ENCODE measurements at regions not wholly inside any gene's neighbourhood (a gene's known extent, or its start where the extent isn't known, plus 50 kb on each side); places are given as distances from the start of the nearest gene placed in this dataset.

- Histone ChIP-seq H3K27me3 (no peaks in the 10 kb centered on the region), H3K4me3 (no peak overlapping the region), H3K9me3 (no peaks in the 10 kb centered on the region), H3K36me3 (no peaks in the 10 kb centered on the region), H3K27ac (no peak overlapping the region), H3K4me1 (no peaks in the 10 kb centered on the region)
- intact Hi-C loops (cut with DNase I), result no loop called here
- WGBS, 4 donors, result 66 to 72% (median 70%) methylated on average over 8 of the region's 8 CpGs
- DNase-seq (no peak), ATAC-seq (no peak)
- TF ChIP-seq POLR2A (IDR thresholded peaks at IDR 0.05) (no peak), CTCF (IDR thresholded peaks at IDR 0.05) (no peak)
These were observed 1886.4 kb upstream of the AGA start for GRCh38 chr4:179328627-179329026.

- intact Hi-C loops (cut with DNase I), result no loop called here
- Histone ChIP-seq H3K9me3 (no peaks in the 10 kb centered on the region), H3K4me1 (no peaks in the 10 kb centered on the region), H3K27ac (no peak overlapping the region), H3K27me3 (no peaks in the 10 kb centered on the region), H3K4me3 (no peak overlapping the region), H3K36me3 (no peaks in the 10 kb centered on the region)
- no peak for TF ChIP-seq CTCF (IDR thresholded peaks at IDR 0.05)
- no peak for TF ChIP-seq POLR2A (IDR thresholded peaks at IDR 0.05)
- 63 to 77% (median 73%) methylated on average over 6 of the region's 6 CpGs for WGBS, 4 donors
- no peak for ATAC-seq
- no peak for DNase-seq
These were observed 1889.1 kb upstream of the AGA start for GRCh38 chr4:179331362-179331761.

- DNase-seq, result no peak
- Histone ChIP-seq H3K4me3 (no peak overlapping the region), H3K9me3 (peaks cover 0 to 17% (median 0%) of the 10 kb centered on the region in 12 donors), H3K4me1 (no peaks in the 10 kb centered on the region), H3K36me3 (no peaks in the 10 kb centered on the region), H3K27ac (no peak overlapping the region), H3K27me3 (no peaks in the 10 kb centered on the region)
- ATAC-seq, result no peak
- intact Hi-C loops (cut with DNase I), result no loop called here
- no peak for TF ChIP-seq POLR2A (IDR thresholded peaks at IDR 0.05)
- TF ChIP-seq CTCF (IDR thresholded peaks at IDR 0.05), result no peak
These were observed 1902.6 kb upstream of the AGA start for GRCh38 chr4:179344861-179345260.

- DNase-seq, result no peak
- H3K9me3 ChIP-seq, result peaks cover 0 to 5% (median 0%) of the 10 kb centered on the region in 12 donors
- no peaks in the 10 kb centered on the region for H3K4me1 ChIP-seq
- H3K27ac ChIP-seq, result no peak overlapping the region
- no peak overlapping the region for H3K4me3 ChIP-seq
- H3K36me3 ChIP-seq, result no peaks in the 10 kb centered on the region
- TF ChIP-seq CTCF (IDR thresholded peaks at IDR 0.05) (no peak), POLR2A (IDR thresholded peaks at IDR 0.05) (no peak)
- WGBS, 4 donors, result 54 to 66% (median 62%) methylated on average over 2 of the region's 2 CpGs
- H3K27me3 ChIP-seq, result no peaks in the 10 kb centered on the region
- ATAC-seq, result no peak
- intact Hi-C loops (cut with DNase I), result no loop called here
These were observed 1910.0 kb upstream of the AGA start for GRCh38 chr4:179352221-179352620.

Data from heart left ventricle (tissue), 16 donors.